Endothelial cell (in vitro differentiated cells): ENCODE measurements at regions not wholly inside any gene's neighbourhood (a gene's known extent, or its start where the extent isn't known, plus 50 kb on each side); places are given as distances from the start of the nearest gene placed in this dataset.

Experiments
- DNase-seq: peaks from one replicate; pipeline ENCODE4 v3.0.0; 2021; ENCODE audit warnings: low spot score
- H3K27ac Mint-ChIP-seq: one replicate; pipeline ENCODE4 v1.8.0; 2021; ENCODE audit warnings: mixed read lengths, inconsistent platforms; ENCODE audit not compliant: unreplicated experiment
- H3K27me3 Mint-ChIP-seq: one replicate; pipeline ENCODE4 v1.8.0; 2021; ENCODE audit warnings: mild to moderate bottlenecking, moderate library complexity, mixed read lengths, inconsistent platforms; ENCODE audit not compliant: unreplicated experiment
- H3K36me3 Mint-ChIP-seq: one replicate; pipeline ENCODE4 v1.8.0; 2021; ENCODE audit warnings: mild to moderate bottlenecking, low read depth, mixed read lengths, inconsistent platforms; ENCODE audit not compliant: unreplicated experiment
- H3K4me1 Mint-ChIP-seq: one replicate; pipeline ENCODE4 v1.8.0; 2021; ENCODE audit warnings: mild to moderate bottlenecking, mixed read lengths, inconsistent platforms; ENCODE audit not compliant: unreplicated experiment
- H3K4me3 Mint-ChIP-seq: one replicate; pipeline ENCODE4 v1.8.0; 2021; ENCODE audit warnings: mild to moderate bottlenecking, mixed read lengths, inconsistent platforms; ENCODE audit not compliant: unreplicated experiment
- H3K9me3 Mint-ChIP-seq: one replicate; pipeline ENCODE4 v1.8.0; 2021; ENCODE audit warnings: mixed read lengths, inconsistent platforms; ENCODE audit not compliant: unreplicated experiment
- TF ChIP-seq, protein P1 (sequence below): fragments of 200-600 bp; sonication (generic); IDR thresholded peaks from one replicate; pipeline ENCODE4 v1.5.0; 2021; ENCODE audit warnings: antibody characterized with exemption; ENCODE audit not compliant: unreplicated experiment

DNA sequence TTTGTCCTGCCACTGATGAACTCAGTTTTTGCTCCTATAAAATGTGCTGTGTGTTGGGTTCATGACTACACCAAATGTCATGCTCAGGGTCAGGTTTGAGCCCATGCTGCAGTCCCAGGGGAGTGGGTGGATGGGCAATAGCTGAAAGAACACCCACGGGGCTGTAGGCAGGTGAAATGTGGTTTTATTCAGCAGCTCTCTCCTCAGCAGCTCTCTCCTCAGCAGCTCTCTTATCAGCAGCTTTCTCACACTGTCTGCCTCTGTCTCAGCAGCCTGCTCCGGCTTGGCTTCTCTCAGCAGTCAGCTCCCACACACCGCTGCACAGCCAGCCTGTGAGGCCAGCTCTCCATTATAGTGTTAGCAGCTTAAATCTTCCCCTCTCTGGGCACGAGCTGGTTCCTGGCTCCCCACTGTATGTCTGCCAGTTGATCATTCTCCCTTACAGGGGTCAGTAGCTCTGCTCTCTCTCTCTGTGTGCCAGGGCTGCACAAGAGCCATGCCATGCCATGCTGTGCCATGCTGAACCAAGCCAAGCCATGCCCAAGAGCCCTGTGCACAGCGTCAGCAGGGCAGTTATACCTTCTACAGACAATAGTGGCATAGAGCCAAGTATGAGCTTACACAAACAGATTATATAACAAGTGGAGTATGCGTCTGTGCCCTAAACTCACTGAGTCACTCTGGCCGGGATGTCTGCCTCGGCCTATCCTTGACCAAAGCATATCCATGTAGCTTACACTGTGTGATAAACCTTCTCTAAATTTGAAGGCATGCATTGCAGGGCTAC is 303.3 kb upstream of the TMPO start:
- H3K27me3 Mint-ChIP-seq: peaks cover 3% of the 10 kb centered on the region
- H3K27ac Mint-ChIP-seq: no peak overlapping the region
- no peaks in the 10 kb centered on the region for H3K4me1 Mint-ChIP-seq
- H3K9me3 Mint-ChIP-seq: no peaks in the 10 kb centered on the region
- TF ChIP-seq, protein P1, sequence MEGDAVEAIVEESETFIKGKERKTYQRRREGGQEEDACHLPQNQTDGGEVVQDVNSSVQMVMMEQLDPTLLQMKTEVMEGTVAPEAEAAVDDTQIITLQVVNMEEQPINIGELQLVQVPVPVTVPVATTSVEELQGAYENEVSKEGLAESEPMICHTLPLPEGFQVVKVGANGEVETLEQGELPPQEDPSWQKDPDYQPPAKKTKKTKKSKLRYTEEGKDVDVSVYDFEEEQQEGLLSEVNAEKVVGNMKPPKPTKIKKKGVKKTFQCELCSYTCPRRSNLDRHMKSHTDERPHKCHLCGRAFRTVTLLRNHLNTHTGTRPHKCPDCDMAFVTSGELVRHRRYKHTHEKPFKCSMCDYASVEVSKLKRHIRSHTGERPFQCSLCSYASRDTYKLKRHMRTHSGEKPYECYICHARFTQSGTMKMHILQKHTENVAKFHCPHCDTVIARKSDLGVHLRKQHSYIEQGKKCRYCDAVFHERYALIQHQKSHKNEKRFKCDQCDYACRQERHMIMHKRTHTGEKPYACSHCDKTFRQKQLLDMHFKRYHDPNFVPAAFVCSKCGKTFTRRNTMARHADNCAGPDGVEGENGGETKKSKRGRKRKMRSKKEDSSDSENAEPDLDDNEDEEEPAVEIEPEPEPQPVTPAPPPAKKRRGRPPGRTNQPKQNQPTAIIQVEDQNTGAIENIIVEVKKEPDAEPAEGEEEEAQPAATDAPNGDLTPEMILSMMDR: no peak
- H3K36me3 Mint-ChIP-seq: no peaks in the 10 kb centered on the region
- H3K4me3 Mint-ChIP-seq: no peak overlapping the region
- DNase-seq: no peak

DNA sequence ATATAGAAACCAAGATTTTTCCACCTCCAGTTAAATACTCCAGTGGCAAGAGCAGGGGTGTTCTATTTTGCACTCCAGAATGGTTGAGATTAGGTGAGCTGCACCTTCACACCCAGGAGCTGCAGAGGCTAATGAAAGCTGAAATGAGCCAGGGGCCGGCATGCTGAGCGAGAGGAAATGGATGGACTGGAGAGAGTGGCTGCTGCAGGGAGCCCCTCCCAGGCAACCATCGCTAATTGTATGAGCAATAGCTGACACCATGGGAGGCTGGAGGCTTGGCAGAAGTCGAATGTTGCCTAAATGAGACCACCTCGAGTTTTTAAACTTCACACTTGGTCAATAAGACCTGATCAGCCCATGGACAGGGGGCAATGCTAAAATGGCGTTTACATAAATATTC is 301.8 kb upstream of the TMPO start:
- Mint-ChIP-seq H3K4me3 (no peak overlapping the region), H3K27ac (no peak overlapping the region), H3K9me3 (no peaks in the 10 kb centered on the region), H3K27me3 (peaks cover 3% of the 10 kb centered on the region), H3K4me1 (no peaks in the 10 kb centered on the region), H3K36me3 (no peaks in the 10 kb centered on the region)
- no peak for DNase-seq
- TF ChIP-seq, protein P1: no peak

DNA sequence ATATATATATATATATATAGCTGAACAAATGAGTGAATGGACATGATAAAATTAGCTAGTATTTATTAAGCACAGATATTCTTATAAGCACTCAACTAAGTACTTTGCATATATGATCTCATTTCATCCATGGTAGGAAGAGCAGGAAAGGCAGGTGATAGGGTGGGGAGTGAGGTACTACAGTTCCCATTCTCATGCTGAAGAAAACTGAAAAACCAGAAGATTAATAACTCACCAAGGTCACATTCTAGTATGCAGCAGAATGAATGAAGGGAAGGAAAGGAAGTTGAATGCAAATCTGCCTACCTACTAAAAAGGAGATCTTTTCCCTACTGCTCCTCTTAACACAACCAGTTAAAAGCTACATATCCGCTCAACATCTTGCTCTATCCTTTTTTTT is 298.1 kb upstream of the TMPO start:
- Mint-ChIP-seq H3K4me3 (no peak overlapping the region), H3K27me3 (peaks cover under 1% of the 10 kb centered on the region), H3K36me3 (no peaks in the 10 kb centered on the region), H3K9me3 (no peaks in the 10 kb centered on the region), H3K4me1 (peaks cover 5% of the 10 kb centered on the region), H3K27ac (no peak overlapping the region)
- TF ChIP-seq, protein P1: no peak
- no peak for DNase-seq

DNA sequence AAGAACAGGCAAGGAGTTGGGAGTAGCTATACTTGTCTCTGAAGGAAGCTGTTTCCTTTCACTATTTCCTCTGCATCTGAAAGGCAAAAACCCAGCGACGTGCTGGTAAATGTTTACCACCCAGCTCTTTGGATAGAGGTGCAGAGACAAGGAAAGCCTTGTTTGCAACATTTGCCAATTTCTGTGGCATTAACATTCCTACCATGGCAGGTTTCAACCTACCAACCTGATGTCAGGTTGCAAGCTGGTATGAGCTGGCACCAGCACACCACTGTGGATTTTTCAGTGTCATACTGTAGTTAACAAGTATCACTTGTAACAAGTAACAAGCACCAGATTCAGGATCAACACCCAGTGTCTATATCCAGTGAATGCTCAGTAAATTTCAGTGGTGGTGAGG is 294.8 kb upstream of the TMPO start:
- no peak for DNase-seq
- Mint-ChIP-seq H3K4me3 (no peak overlapping the region), H3K27ac (no peak overlapping the region), H3K9me3 (no peaks in the 10 kb centered on the region), H3K4me1 (peaks cover 5% of the 10 kb centered on the region), H3K27me3 (no peaks in the 10 kb centered on the region), H3K36me3 (no peaks in the 10 kb centered on the region)
- TF ChIP-seq, protein P1: no peak

DNA sequence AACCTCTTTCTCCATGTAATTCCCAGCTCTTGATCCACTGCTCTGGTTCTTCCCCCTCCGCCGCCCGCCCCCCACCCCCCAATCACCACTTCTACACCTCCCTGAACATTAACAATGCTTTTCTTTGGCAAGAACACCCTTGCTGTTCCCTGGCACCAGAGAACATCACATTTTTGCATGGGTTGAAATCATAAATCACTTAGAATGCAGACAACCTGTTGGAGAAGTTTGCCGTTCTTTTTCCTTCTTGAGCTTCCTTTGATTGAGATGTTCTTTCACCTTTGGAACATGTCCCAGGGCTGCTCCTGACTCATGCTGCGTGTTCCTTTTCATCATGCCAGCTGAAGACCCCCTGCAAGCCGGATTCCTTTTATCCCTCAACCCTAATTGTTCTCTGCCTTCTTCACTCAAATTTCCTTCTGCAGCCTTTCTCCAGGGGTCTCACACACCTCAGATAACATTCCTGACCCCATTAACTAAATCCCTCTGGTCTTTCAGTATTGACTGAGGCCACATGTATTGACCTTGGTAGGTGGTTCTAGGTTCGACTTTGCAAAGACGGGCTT is 294.1 kb upstream of the TMPO start:
- H3K4me1 Mint-ChIP-seq: peaks cover 5% of the 10 kb centered on the region

More for the DNA sequence above, 294.1 kb upstream of the TMPO start:
- Mint-ChIP-seq H3K9me3 (no peaks in the 10 kb centered on the region), H3K36me3 (no peaks in the 10 kb centered on the region), H3K27me3 (no peaks in the 10 kb centered on the region), H3K4me3 (no peak overlapping the region), H3K27ac (no peak overlapping the region)
- no peak for DNase-seq
- TF ChIP-seq, protein P1: no peak
